Fibroblast of lung (primary cell): ENCODE measurements at regions not wholly inside any gene's neighbourhood (a gene's known extent, or its start where the extent isn't known, plus 50 kb on each side); places are given as distances from the start of the nearest gene placed in this dataset.

Source experiments
- CTCF ChIP-seq, 2 donors: IDR thresholded peaks in 1 of 2; conservative IDR thresholded peaks in 1 of 2; 1 replicate in 1 of 2; 2 replicates in 1 of 2; pipeline ENCODE4 v1.5.1; 2011 to 2012; ENCODE audit warnings: low read length in 2 of 2, control low read depth in 1 of 2, inconsistent platforms in 1 of 2, low read depth in 1 of 2, mild to moderate bottlenecking in 1 of 2
- EZH2 ChIP-seq: IDR thresholded peaks from 2 replicates; pipeline ENCODE4 v1.5.1; 2012; ENCODE audit warnings: low read length, control low read depth, mild to moderate bottlenecking; ENCODE audit errors: missing control alignments

GRCh38 chr15:38671675-38672254 lies 107.2 kb upstream of the RASGRP1 start:
- TF ChIP-seq CTCF (conservative IDR thresholded peaks at IDR 0.05 in 1 of 2, IDR thresholded peaks at IDR 0.05 in 1 of 2; ENCODE audit: low read depth in 1 of 2, low read length in 2 of 2) (no peak), EZH2 (no peak)
